H1 (cell line): ENCODE measurements at regions not wholly inside any gene's neighbourhood (a gene's known extent, or its start where the extent isn't known, plus 50 kb on each side); places are given as distances from the start of the nearest gene placed in this dataset.

ENCODE experiments used
- CTCF ChIA-PET: fragments of 300-600 bp; sonication (Branson Sonifier 250); formaldehyde crosslinking; loops from one replicate; lab custom pipeline; 2021; ENCODE audit not compliant: partially characterized antibody; lab: Charles Lee
- POLR2A ChIA-PET: fragments of 300-600 bp; sonication (Branson Sonifier 250); formaldehyde crosslinking; loops from one replicate; lab custom pipeline; 2021; ENCODE audit warnings: inconsistent platforms; ENCODE audit not compliant: partially characterized antibody; lab: Charles Lee
- DNase-seq, 2 experiments: peaks; one replicate each; pipeline versions ENCODE4 v3.0.0 to v3.0.0-alpha.2; 2010 to 2022; ENCODE audit warnings: low spot score in 2 of 2, low read depth in 1 of 2, mixed read lengths in 1 of 2
- FAIRE-seq: peaks from 2 replicates; lab custom pipeline; 2011; peaks lifted over from hg19 to GRCh38; lab: Jason Lieb, UNC
- H2AFZ ChIP-seq: 2 replicates; pipeline ENCODE4 v1.8.1; 2012; ENCODE audit warnings: low read length, inconsistent platforms
- H2AK5ac ChIP-seq: 2 replicates; pipeline ENCODE4 v1.6.1; 2013; ENCODE audit warnings: low read depth, low read length
- H2BK120ac ChIP-seq: replicated peaks from 2 replicates; pipeline ENCODE3; 2013; ENCODE audit warnings: low read depth, low read length, inconsistent platforms
- H2BK12ac ChIP-seq: 2 replicates; pipeline ENCODE4 v1.6.1; 2013; ENCODE audit warnings: low read depth, low read length
- H2BK15ac ChIP-seq: 2 replicates; pipeline ENCODE4 v1.6.1; 2013; ENCODE audit warnings: low read length
- H2BK20ac ChIP-seq: 2 replicates; pipeline ENCODE4 v1.6.1; 2013; ENCODE audit warnings: low read length
- H2BK5ac ChIP-seq: 2 replicates; pipeline ENCODE4 v1.6.1; 2013; ENCODE audit warnings: low read depth, low read length
- H3K14ac ChIP-seq: 2 replicates; pipeline ENCODE4 v1.6.1; 2013; ENCODE audit warnings: inconsistent platforms; ENCODE audit not compliant: insufficient read length
- H3K18ac ChIP-seq: 2 replicates; pipeline ENCODE4 v1.6.1; 2013; ENCODE audit warnings: low read length; ENCODE audit errors: extremely low read depth
- H3K23ac ChIP-seq: 2 replicates; pipeline ENCODE4 v1.6.1; 2013; ENCODE audit warnings: inconsistent platforms; ENCODE audit not compliant: insufficient read length
- H3K23me2 ChIP-seq: 2 replicates; pipeline ENCODE4 v1.6.1; 2013; ENCODE audit warnings: low read depth, low read length
- H3K27ac ChIP-seq: 2 replicates; pipeline ENCODE4 v1.6.1; 2011; ENCODE audit warnings: low read depth, low read length, inconsistent platforms
- H3K27me3 ChIP-seq, 4 experiments: replicated peaks in 1 of 4; 1 replicate in 1 of 4; 2 replicates in 3 of 4; pipeline versions ENCODE4 v1.6.1 to v1.8.1; 2011 to 2013; ENCODE audit warnings: low read length in 3 of 4, mild to moderate bottlenecking in 3 of 4, inconsistent platforms in 2 of 4, mixed read lengths in 2 of 4, moderate library complexity in 1 of 4; ENCODE audit not compliant: control insufficient read depth in 3 of 4, insufficient read depth in 3 of 4; ENCODE audit errors: extremely low read depth in 1 of 4
- H3K36me3 ChIP-seq, 4 experiments: 2 replicates each; pipeline versions ENCODE4 v1.6.1 to v1.8.1; 2011 to 2013; ENCODE audit warnings: mild to moderate bottlenecking in 4 of 4, low read length in 3 of 4, moderate library complexity in 2 of 4, control low read depth in 1 of 4, inconsistent platforms in 1 of 4; ENCODE audit not compliant: insufficient read depth in 4 of 4, control insufficient read depth in 2 of 4
- H3K4ac ChIP-seq: replicated peaks from 2 replicates; pipeline ENCODE3; 2013; ENCODE audit warnings: low read length, low read depth, mixed read lengths, inconsistent platforms; ENCODE audit not compliant: insufficient read length
- H3K4me1 ChIP-seq, 4 experiments: replicated peaks in 1 of 4; 1 replicate in 1 of 4; 2 replicates in 3 of 4; pipeline versions ENCODE4 v1.6.1 to v1.8.1; 2011 to 2013; ENCODE audit warnings: low read length in 3 of 4, inconsistent platforms in 2 of 4, mixed read lengths in 1 of 4; ENCODE audit not compliant: insufficient read depth in 4 of 4, control insufficient read depth in 3 of 4
- H3K4me2 ChIP-seq, 2 experiments: 2 replicates each; pipeline versions ENCODE4 v1.6.1 to v1.8.1; 2011 to 2013; ENCODE audit warnings: low read depth in 2 of 2, low read length in 2 of 2, control low read depth in 1 of 2, inconsistent platforms in 1 of 2, mild to moderate bottlenecking in 1 of 2; ENCODE audit not compliant: insufficient read depth in 1 of 2
- H3K4me3 ChIP-seq, 4 experiments: fragments of 200-600, 300-600 bp in 1 of 4; sonication (generic), shearing (Covaris generic), sonication (Bioruptor Twin) in 1 of 4; 2 replicates each; pipeline versions ENCODE4 v1.5.1 to v1.8.1; 2011 to 2016; ENCODE audit warnings: low read length in 4 of 4, low read depth in 3 of 4, control low read depth in 2 of 4, inconsistent platforms in 2 of 4, mild to moderate bottlenecking in 2 of 4, mixed read lengths in 1 of 4, moderate library complexity in 1 of 4; ENCODE audit not compliant: insufficient read depth in 2 of 4; ENCODE audit errors: extremely low read depth in 1 of 4
- H3K56ac ChIP-seq: replicated peaks from 2 replicates; pipeline ENCODE3; 2013; ENCODE audit warnings: low read depth, mild to moderate bottlenecking, mixed read lengths, low read length, inconsistent platforms; ENCODE audit not compliant: insufficient read length
- H3K79me1 ChIP-seq: 2 replicates; pipeline ENCODE4 v1.6.1; 2013; ENCODE audit warnings: low read depth, low read length, control low read depth
- H3K79me2 ChIP-seq, 2 experiments: 2 replicates each; pipeline versions ENCODE4 v1.6.1 to v1.8.1; 2012 to 2013; ENCODE audit warnings: low read length in 2 of 2, mild to moderate bottlenecking in 2 of 2, inconsistent platforms in 1 of 2; ENCODE audit not compliant: insufficient read depth in 2 of 2, control insufficient read depth in 1 of 2
- H3K9ac ChIP-seq, 4 experiments: replicated peaks in 1 of 4; 1 replicate in 1 of 4; 2 replicates in 3 of 4; pipeline versions ENCODE4 v1.6.1 to v1.8.1; 2011 to 2013; ENCODE audit warnings: low read depth in 3 of 4, low read length in 3 of 4, control low read depth in 2 of 4, mild to moderate bottlenecking in 2 of 4, moderate library complexity in 2 of 4, inconsistent platforms in 1 of 4; ENCODE audit errors: extremely low read depth in 1 of 4
- H3K9me3 ChIP-seq, 2 experiments: 2 replicates each; pipeline versions ENCODE4 v1.6.1 to v1.8.1; 2012 to 2013; ENCODE audit warnings: mild to moderate bottlenecking in 2 of 2, moderate library complexity in 2 of 2, control low read depth in 1 of 2, inconsistent platforms in 1 of 2, low read depth in 1 of 2, low read length in 1 of 2, mixed read lengths in 1 of 2; ENCODE audit not compliant: insufficient read depth in 2 of 2
- H4K20me1 ChIP-seq, 2 experiments: replicated peaks in 1 of 2; 2 replicates each; pipeline versions ENCODE3 to v1.8.1; 2011 to 2013; ENCODE audit warnings: inconsistent platforms in 2 of 2, low read length in 2 of 2, mild to moderate bottlenecking in 1 of 2; ENCODE audit not compliant: insufficient read depth in 2 of 2, control insufficient read depth in 1 of 2
- H4K5ac ChIP-seq: 2 replicates; pipeline ENCODE4 v1.6.1; 2013; ENCODE audit warnings: low read length, low read depth, mixed read lengths, inconsistent platforms; ENCODE audit not compliant: insufficient read length
- H4K8ac ChIP-seq: 2 replicates; pipeline ENCODE4 v1.8.0; 2013; ENCODE audit warnings: mild to moderate bottlenecking, moderate library complexity, low read length, inconsistent platforms; ENCODE audit not compliant: insufficient read depth; ENCODE audit errors: extremely low read depth
- H4K91ac ChIP-seq: replicated peaks from 2 replicates; pipeline ENCODE3; 2013; ENCODE audit warnings: low read length, mixed read lengths, inconsistent platforms; ENCODE audit not compliant: insufficient read length
- ASH2L ChIP-seq: fragments of 200-600, 300-600 bp; sonication (generic); IDR thresholded peaks from one replicate; pipeline ENCODE4 v1.7.1; 2017; ENCODE audit warnings: low read length
- BRCA1 ChIP-seq: IDR thresholded peaks from 2 replicates; pipeline ENCODE4 v1.6.1; 2012; ENCODE audit warnings: low read depth, low read length, improper control_type of control experiment
- HDAC6 ChIP-seq: IDR thresholded peaks from one replicate; pipeline ENCODE4 v1.7.1; 2012; ENCODE audit warnings: low read depth, mild to moderate bottlenecking, inconsistent platforms, low read length, moderate library complexity
- NRF1 ChIP-seq: IDR thresholded peaks from 2 replicates; pipeline ENCODE4 v1.6.1; 2011; ENCODE audit warnings: mild to moderate bottlenecking, low read depth, low read length, improper control_type of control experiment
- POLR2A ChIP-seq, 2 experiments: IDR thresholded peaks; 1 replicate in 1 of 2; 2 replicates in 1 of 2; pipeline ENCODE4 v1.6.1; 2011; ENCODE audit warnings: low read depth in 2 of 2, low read length in 2 of 2, mild to moderate bottlenecking in 2 of 2; ENCODE audit errors: control extremely low read depth in 1 of 2
- POU5F1 ChIP-seq: IDR thresholded peaks from 2 replicates; pipeline ENCODE4 v1.6.1; 2011; ENCODE audit warnings: low read depth, mild to moderate bottlenecking, low read length, moderate library complexity
- SIRT6 ChIP-seq: IDR thresholded peaks from one replicate; pipeline ENCODE4 v1.7.1; 2012; ENCODE audit warnings: low read length, inconsistent platforms
- SIX5 ChIP-seq: IDR thresholded peaks from 2 replicates; pipeline ENCODE4 v1.6.1; 2011; ENCODE audit warnings: mild to moderate bottlenecking, low read depth, low read length
- TAF1 ChIP-seq: IDR thresholded peaks from 2 replicates; pipeline ENCODE4 v1.6.1; 2011; ENCODE audit warnings: mild to moderate bottlenecking, low read depth, low read length
- WGBS, 2 experiments: shearing (Covaris generic) in 1 of 2; methylation state at CpG; one replicate each; pipeline versions ENCODE4 v1.1.6 to v1.1.7; 2013 to 2015; ENCODE audit warnings: low lambda C conversion rate in 2 of 2, mixed read lengths in 2 of 2, inconsistent platforms in 1 of 2, low coverage in 1 of 2, missing lambda C conversion rate in 1 of 2; ENCODE audit not compliant: insufficient replicate concordance in 2 of 2, insufficient coverage in 1 of 2, insufficient read length in 1 of 2; ENCODE audit errors: extremely low coverage in 1 of 2, missing lambda C conversion rate in 1 of 2; 5-methylcytosine and 5-hydroxymethylcytosine counted together
- TF ChIP-seq, protein P1 (sequence below): IDR thresholded peaks from 2 replicates; pipeline ENCODE4 v1.6.1; 2012; ENCODE audit warnings: low read length, inconsistent platforms

DNA sequence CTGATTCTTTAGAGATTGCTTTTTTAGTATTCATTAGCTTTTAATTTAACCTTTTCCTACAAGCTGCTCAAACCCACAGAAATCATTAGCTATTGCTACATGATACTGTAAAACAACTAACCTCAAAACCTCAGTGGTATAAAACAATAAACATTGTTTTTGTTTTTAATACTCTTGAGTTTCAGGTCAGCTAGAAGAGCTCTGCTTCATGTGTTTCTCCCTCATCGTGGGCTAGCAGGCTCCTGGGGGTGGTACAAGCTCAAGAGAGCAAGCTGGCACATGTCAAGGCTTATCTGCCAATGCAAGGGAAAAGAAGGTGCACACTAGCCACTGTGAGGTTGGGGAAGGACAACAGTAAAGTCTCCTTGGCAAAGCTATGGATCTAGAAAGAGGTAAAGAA, 232.9 kb upstream of the PHF14 start:
- Histone ChIP-seq H4K91ac (no peak overlapping the region), H3K14ac (no peak overlapping the region), H2BK15ac (no peak overlapping the region), H3K4ac (no peak overlapping the region), H2BK20ac (no peak overlapping the region), H4K5ac (no peak overlapping the region), H3K4me1 (no peaks in the 10 kb centered on the region), H3K36me3 (no peaks in the 10 kb centered on the region), H3K4me2 (no peak overlapping the region), H3K27ac (no peak overlapping the region), H3K56ac (no peak overlapping the region), H3K79me2 (no peaks in the 10 kb centered on the region), H2BK5ac (no peak overlapping the region), H2BK120ac (no peak overlapping the region), H2BK12ac (no peak overlapping the region), H3K23me2 (no peaks in the 10 kb centered on the region), H2AK5ac (no peak overlapping the region), H3K9me3 (no peaks in the 10 kb centered on the region), H3K79me1 (no peaks in the 10 kb centered on the region), H3K23ac (no peak overlapping the region), H4K20me1 (no peaks in the 10 kb centered on the region), H3K4me3 (no peak overlapping the region), H3K18ac (no peak overlapping the region), H4K8ac (no peak overlapping the region), H2AFZ (no peak overlapping the region), H3K27me3 (no peaks in the 10 kb centered on the region), H3K9ac (no peak overlapping the region)
- TF ChIP-seq SIRT6 (no peak), SIX5 (no peak), POU5F1 (no peak), ASH2L (no peak), HDAC6 (no peak), NRF1 (no peak), POLR2A (IDR thresholded peaks at IDR 0.05; ENCODE audit: control extremely low read depth in 1 of 2, low read depth in 2 of 2, low read length in 2 of 2) (no peak), TAF1 (no peak), BRCA1 (no peak)
- TF ChIP-seq, protein P1, sequence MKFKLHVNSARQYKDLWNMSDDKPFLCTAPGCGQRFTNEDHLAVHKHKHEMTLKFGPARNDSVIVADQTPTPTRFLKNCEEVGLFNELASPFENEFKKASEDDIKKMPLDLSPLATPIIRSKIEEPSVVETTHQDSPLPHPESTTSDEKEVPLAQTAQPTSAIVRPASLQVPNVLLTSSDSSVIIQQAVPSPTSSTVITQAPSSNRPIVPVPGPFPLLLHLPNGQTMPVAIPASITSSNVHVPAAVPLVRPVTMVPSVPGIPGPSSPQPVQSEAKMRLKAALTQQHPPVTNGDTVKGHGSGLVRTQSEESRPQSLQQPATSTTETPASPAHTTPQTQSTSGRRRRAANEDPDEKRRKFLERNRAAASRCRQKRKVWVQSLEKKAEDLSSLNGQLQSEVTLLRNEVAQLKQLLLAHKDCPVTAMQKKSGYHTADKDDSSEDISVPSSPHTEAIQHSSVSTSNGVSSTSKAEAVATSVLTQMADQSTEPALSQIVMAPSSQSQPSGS: no peak
- no peak for FAIRE-seq
- no peak for DNase-seq
- POLR2A ChIA-PET: interaction anchor here (0.6 kb wide), 1 partner anchor 148 kb away, joined by 3 read pairs; no protein-coding TSS in a partner anchor
- CTCF ChIA-PET: interaction anchor here (0.7 to 1.4 kb wide), 2 partner anchors 10 to 32 kb away, joined by 3 read pairs; no protein-coding TSS in a partner anchor
- WGBS, 2 experiments: 91% methylated on average over 1 of the region's 1 CpG; no CpG with 5 or more reads in 1 of the 2 experiments
